GM21717 (cell line): ENCODE measurements at regions not wholly inside any gene's neighbourhood (a gene's known extent, or its start where the extent isn't known, plus 50 kb on each side); places are given as distances from the start of the nearest gene placed in this dataset.
"Not testable (repeated sequence)": the region's sequence is repeated elsewhere in the genome, so short reads cannot be mapped to it uniquely, and the experiment has no call there.

Source experiments
- ATAC-seq: cut with Tn5 transposase; IDR thresholded peaks from one replicate; pipeline ENCODE4 v1.9.1; 2021; ENCODE audit warnings: mild to moderate bottlenecking, moderate library complexity; ENCODE audit not compliant: unreplicated experiment

DNA sequence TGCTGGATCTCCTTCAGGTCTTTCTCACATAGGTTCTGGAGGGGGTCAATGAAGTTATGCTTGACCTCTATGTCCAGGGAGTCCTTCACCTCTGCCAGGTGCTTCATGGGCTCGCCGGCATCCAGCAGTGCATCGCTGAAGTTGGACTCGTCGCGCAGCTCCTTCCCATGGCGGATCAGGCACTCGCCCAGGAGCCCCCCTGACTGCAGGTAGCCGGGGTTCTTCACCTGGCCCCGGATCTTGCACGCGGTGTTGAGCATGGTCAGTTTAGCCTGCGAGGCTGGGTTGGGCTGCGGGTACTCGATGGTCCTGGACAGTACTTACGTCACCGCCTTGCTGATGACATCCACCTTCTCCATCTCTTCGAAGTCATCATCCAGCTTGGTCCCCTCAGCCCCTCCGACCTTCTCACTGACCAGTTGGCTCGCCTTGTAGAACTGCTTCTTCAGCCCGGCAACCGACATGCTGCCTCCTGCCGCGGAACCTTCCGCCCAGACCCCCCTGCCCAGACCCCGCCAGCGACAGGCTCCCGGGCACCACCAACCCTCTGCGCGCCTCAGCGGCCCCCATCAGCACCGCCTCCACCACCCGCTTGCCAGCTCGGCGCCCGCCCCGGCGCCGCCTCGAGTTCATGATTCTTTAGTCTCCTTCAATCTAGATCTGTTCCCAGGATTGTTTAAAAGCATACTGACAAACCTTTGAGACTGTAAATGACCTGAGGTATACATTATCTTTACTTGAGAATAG lies 99.8 kb downstream of the KPNA2 start:
- no peak for ATAC-seq

DNA sequence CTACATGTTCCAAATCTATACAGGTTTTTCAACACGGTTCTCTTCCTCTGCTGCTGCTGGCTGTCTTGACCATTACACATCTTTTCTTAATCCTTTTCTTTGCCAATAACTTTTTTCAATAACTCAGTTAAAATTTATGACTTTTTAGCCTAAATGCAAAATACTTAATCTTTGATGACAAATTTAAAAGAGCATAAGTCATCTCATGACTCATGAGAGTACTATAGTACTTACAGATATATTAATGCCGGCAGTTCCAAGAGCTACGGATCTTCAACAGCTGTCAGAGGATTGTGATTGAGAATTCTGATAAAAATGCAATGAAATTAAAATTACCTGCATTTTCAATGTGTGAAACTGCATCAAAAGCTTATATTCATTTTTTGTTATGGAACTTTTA lies 105.5 kb downstream of the KPNA2 start:
- no peak for ATAC-seq

DNA sequence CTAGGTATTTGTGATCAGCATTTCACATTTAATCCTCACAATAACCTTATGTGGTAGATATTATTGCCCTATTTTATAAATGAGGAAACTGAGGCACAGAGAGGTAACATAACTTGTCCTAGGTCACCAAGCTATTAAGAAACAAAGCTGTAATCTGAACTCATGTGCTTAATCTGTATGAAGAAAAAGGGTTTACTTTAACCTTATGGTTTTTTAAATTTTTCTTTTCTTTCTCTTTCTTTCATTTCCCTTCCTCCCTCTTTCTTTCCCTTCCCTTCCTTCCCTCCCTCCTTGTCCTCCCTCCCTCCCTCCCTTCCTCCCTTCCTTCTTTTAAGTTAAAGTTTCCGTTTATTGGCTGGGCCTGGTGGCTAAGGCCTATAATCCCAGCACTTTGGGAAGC lies 105.2 kb upstream of the AMZ2 start:
- ATAC-seq = no peak

DNA sequence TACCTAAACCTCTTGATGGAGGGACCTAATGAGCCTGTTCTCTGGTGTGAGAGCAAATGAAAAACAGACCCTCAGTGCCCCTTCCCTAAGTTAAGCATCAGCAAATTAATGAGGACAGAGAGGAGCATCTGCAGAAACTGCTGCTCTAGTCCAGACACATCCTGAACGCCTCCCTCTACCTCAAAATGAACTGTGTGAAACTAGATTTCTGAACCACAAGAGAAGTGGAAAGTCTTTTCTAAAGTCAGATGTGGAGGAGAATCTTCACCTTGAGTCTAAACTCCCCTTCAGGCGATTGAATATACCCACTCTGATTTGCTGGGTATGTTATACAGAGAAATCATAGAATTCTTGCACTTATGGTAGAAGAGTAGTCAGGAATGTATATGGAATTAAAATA lies 104.4 kb upstream of the AMZ2 start:
- ATAC-seq = no peak

DNA sequence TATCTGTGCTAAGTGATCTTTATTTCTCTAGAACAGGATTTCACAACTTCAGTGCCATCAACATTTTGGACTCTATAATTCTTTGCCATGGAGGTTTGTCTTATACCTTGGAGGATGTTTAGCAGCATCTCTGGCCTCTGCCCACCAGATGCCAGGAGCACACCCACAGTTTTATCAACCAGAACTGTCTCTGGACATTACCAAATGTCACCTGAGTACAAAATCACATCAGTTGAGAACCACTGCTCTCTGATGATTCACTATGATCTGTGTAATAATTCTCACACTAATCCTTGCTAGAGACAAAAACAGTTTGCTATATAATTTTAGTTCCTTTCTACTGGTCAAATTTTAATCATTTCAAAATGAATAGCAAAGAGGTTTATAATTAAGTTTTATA lies 102.8 kb upstream of the AMZ2 start:
- ATAC-seq = no peak

DNA sequence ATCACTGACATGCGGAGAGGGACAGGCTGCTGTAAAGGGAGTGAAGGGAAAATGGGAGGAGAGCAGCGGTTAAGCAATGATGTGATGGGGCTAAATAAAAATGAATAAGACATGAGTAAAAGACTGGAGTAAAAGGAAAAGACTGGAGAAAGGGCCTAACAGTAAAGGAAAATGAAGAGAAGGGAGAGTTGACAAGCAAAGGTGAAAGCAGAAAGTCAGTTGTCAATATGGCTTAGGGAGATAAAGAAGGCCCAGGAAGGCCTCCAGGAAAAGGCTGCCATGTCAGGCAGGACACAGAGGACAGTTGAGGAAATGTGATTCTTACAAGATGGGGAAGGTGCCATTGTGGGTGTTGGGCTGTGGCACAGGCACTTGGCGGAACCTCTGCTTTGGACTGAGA lies 98.9 kb upstream of the AMZ2 start:
- ATAC-seq = no peak

DNA sequence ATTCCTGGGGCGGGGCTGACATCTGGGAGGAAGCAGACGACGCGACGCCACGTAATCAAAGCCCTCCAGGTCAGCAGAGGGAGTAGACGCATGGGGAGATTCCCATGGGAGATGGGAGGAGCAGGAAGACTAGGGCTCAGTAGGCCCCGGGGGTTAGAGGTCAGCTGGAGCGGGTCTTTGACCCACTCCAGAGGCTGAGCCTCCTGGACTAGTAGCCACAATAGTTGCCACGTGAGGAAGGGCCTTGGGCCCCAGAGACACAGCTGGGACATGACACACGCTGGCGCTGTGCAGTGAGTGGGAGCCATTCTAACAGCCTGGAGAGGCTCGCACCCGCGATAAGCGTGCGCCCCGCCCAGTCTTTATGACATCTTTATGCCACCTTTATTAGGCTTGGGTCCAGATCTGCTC lies 95.7 kb upstream of the AMZ2 start:
- no peak for ATAC-seq

DNA sequence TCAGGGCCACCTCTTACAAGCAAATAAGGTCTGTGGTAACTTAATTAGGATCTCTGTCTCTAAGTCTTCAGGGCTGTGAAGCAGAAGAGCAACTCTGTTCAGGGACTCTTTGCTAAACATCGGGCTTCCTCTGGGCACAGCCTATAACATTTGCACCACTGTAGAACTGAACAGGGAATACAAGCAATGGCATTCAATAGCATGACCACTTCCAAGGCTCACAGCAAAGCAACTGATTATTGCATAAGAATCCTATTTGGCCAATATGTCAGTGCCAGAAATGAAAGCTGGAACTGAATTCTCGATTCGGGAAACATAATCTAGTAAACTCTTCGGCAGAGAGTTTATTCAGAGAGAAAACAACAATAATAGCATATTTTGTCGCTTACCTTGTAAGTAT lies 92.2 kb upstream of the AMZ2 start:
- no peak for ATAC-seq

DNA sequence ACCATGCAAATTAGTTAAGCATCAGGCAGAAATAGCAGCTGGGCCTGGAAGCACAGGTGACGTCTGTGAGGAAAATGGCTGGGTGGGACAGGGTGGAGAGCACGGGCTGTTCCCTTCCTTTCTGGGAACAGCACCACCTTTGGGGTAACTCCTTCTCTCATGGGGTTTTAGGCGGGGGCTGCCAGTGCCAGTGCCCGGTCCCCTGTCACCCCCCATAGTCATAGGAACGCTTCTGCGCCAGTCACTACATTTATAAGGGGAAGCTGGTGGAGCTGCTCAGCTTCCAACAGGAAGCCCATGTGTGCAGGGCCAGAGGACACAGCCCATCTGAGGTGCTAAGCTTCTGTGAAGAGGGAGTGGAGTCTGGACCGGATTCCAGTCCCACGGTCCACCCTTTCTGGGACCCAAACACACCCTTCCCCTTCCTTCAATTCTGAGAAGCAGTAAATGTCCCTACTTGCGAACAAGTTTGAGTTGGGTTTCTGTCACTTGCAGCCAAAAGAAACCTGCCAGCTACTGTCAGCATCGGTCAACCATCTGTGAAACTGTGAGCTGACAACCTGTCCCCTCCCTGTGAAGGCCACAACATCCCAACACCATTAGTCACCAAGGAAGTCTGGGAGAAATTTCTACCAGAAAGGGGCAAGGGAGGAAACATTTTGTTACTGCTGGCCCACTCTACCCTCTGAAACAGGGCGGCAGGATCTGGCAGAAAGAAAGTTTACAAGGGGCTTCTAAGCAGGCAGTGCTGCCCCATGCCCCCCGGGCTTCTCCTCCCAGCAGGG lies 86.0 kb upstream of the AMZ2 start:
- ATAC-seq = no peak

DNA sequence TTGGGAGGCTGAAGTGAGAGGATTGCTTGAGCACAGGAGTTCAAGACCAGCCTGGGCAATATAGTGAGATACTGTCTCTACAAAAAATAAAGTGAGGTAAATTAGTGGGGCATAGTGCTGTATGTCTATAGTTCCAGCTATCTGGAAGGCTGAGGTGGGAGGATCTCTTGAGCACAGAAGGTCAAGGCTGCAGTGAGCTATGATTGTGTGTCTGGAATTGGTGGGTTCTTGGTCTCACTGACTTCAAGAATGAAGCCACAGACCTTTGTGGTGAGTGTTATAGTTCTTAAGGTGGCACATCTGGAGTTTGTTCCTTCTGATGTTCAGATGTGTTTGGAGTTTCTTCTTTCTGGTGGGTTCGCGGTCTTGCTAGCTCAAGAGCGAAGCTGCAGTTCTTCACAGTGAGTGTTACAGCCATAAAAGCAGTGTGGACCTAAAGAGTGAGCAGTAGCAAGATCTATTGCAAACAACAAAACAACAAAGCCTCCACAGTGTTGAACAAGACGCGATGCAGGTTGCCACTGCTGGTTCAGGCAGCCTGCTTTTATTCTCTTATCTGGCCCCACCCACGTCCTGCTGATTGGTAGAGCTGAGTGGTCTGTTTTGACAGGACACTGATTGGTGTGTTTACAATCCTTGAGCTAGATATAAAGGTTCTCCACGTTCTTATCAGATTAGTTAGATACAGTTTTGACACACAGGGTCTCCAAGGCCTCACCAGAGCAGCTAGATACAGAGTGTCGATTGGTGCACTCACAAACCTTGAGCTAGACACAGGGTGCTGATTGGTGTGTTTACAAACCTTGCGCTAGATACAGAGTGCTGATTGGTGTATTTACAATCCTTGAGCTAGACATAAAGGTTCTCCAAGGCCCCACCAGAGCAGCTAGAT lies 79.3 kb upstream of the AMZ2 start:
- ATAC-seq = not testable (repeated sequence)

DNA sequence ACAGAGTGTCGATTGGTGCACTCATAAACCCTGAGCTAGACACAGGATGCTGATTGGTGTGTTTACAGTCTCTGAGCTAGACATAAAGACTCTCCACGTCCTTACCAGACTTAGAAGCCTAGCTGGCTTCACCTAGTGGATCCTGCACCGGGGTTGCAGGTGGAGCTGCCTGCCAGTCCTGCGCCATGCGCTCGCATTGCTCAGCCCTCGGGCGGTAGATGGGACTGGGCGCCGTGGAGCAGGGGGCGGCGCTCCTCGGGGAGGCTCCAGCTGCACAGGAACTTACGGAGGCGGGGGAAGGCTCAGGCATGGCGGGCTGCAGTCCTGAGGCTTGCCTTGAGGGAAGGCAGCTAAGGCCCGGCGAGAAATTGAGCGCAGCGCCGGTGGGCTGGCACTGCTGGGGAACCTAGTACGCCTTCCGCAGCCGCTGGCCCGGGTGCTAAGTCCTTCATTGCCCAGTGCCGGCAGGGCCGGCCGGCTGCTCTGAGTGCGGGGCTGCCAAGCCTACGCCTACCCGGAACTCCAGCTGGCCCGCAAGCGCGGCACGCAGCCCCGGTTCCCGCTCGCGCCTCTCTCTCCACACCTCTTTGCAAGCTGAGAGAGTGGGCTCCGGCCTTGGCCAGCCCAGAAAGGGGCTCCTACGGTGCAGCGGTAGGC lies 78.5 kb upstream of the AMZ2 start:
- not testable (repeated sequence) for ATAC-seq

DNA sequence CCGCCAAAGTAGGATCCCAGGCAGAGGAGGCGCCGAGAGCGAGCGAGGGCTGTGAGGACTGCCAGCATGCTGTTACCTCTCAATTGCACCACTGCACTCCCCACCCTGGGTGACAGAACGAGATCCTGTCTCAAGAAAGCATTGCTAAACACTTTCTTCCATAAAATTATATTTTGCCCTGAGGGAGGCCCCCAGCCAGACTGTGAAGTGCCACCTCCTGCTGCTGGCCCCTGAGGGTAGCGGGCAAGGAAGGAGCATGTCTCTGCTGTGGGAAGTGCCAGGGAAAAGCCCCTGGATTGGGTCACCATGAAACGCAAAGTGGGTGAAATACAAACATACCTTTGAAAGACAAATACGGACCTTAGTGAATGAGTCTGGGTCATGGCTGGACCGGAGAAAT lies 78.0 kb upstream of the AMZ2 start:
- no peak for ATAC-seq

DNA sequence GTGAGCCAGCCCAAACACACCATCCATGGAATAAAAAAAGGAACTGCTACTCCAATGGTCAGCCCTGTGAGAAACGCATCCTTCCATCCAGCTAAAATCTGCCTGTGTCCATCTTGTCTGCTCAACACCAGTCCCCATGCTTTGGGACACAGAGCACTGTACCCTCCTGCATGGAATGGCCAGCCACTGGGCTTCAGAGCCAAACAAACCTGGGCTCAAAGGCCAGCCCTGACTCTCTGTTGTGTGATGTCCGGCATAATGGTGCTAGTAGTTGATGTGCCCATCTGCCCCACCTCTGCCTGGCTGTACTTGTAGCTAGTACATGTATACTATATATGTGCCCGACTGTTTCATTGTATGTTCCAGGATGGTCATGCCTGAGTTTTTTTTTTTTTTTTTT lies 77.6 kb upstream of the AMZ2 start:
- no peak for ATAC-seq

DNA sequence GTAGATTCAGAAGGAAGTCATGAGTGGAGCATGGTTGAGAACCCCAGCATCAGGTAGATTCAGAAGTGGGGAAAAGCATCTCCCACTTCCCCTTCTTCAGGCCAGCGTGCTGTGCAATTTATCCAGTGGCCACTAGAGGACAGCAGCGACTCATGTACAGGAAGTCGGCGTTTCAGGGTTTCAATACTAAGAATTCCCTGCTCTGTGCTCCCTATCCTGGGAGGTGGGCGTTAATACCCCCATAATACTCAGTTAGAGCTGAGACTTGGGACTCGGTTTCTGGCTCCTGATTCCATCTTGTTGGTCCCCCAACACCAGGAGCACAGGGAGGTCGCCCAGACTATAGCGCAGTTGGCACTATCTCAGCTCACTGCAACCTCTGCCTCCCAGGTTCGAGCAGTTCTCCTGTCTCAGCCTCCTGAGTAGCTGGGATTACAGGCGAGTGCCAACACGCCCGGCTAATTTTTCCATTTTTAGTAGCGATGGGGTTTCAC lies 75.3 kb upstream of the AMZ2 start:
- no peak for ATAC-seq

DNA sequence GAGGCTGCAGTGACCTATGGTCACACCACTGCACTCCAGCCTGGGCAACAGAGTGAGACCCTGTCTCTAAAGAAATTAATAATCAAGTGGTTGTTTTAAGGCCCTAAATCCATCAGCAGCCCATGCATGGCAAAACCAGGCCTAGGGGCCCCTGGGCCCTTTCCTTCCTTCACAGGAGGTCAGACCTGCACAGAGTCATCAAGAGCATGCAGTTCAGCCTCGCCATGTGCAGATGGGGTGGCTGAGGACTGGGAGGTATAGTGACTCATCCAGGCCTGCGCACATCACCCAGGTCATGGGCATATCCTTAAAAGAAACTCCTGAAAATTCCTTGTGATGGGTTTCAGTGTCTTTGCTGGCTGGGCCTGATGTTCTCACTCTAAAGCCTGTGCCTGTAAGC lies 72.4 kb upstream of the AMZ2 start:
- no peak for ATAC-seq

DNA sequence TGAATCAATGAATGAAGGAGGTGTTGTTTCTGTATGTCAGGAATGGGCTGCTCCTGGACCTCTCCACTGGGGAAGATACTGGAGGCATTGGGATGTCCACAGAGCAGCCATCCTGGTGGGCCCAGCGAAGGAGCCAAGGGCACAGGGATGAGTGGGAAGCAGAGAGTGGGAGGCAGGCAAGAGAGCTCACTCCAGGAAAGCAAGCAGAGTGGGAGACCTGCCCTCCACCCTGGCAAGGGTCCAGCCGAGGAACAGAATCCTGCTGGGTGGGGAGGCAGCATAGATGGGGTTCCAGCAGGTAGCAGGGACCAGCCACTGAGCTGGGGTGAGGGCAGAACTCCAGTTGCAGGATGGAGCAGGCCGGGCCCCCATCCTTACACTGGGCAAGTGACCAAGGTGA lies 71.9 kb upstream of the AMZ2 start:
- ATAC-seq = no peak

DNA sequence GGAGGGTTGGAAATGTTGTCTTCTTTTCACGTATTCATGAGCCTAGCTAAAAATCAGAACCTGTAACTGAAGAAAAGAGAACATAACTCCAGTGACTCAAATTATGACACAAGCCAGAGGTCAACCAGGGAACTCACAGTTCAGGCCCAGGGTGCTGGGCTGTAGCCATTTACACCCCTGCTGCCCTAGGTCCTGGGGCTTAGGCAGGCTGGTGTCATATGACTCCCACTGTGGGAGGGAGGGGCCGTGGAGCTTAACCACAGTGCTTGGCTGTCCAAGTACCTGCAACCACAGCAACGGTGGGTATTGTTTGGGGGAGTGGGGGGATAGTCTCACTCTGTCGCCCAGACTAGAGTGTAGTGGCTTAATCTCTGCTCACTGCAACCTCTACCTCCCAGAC lies 71.1 kb upstream of the AMZ2 start:
- ATAC-seq = no peak

DNA sequence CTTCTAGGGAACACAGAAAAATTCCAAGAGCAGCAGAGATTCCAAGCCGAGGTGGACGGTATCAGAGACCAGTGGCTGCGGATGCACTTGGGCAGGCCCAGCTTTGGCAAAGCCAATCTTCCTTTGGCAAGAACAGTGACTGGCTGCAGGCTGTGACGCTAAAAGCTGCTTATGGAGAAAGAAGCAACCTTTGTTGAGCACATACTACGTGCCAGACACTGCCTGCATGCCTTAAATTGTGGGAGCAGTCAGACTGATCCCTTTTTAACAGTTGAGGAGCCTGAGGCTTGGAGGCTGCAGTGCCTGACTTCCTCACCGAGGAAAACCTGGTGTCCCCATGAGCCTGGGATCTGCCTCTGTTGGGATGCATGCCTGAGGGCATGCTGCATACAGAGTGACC lies 69.0 kb upstream of the AMZ2 start:
- ATAC-seq = no peak

DNA sequence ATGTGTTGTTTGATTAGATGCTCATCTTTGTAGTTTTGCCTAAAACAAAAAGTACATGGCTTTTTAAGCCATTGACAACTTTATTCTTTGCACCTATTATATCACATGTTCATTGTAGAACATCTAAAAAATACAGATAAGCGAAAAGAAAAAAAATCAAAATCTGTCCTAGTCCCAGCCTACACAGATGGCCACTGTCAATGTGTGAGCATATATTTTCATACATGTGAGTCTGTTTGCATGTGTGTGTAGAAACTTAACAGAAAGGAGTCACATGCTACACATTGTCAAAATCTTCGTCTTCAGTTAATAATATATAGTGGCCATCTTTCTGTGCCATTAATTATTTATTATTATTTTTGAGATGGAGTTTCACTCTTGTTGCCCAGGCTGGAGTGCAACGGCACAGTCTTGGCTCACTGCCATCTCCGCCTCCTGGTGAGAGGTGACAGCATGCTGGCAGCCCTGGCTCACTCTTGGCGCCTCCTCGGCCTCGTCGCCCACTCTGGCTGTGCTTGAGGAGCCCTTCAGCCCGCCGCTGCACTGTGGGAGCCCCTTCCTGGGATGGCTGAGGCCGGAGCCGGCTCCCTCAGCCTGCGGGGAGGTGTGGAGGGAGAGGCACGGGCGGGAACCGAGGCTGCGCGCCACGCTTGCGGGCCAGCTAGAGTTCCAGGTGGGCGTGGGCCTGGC lies 68.5 kb upstream of the AMZ2 start:
- ATAC-seq = no peak

DNA sequence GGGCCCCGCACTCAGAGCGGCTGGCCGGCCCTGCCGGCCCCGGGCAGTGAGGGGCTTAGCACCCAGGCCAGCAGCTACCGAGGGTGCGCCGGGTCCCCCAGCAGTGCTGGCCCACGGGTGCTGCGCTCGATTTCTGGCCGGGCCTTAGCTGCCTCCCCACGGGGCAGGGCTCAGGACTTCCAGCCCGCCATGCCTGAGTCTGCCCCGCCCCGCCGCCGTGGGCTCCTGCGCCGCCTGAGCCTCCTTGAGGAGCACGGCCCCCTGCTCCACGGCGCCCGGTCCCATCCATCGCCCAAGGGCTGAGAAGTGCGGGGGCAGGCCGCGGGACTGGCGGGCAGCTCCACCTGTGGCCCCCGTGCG lies 67.9 kb upstream of the AMZ2 start:
- no peak for ATAC-seq

DNA sequence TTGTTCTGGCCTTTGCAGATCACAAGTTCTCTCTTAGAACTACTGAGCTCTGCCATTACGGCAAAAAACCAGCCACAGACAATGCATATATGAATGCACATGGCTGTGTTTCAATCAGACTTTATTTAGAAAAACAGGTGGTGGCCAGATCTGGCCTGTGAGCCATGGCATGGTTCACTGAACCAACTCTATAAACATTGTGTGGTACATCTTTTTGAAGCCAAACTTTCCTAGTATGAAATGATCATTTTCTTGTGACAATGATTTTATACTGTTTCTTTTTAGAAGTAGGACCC lies 65.9 kb upstream of the AMZ2 start:
- ATAC-seq = peak; percentile 36
